Mammary epithelial cell (primary cell): ENCODE measurements at regions not wholly inside any gene's neighbourhood (a gene's known extent, or its start where the extent isn't known, plus 50 kb on each side); places are given as distances from the start of the nearest gene placed in this dataset.

ENCODE experiments used
- CTCF ChIP-seq, 2 donors: IDR thresholded peaks in 1 of 2; conservative IDR thresholded peaks in 1 of 2; 2 replicates each; pipeline ENCODE4 v1.5.1; 2011 to 2012; ENCODE audit warnings: inconsistent platforms in 2 of 2, low read length in 2 of 2, mild to moderate bottlenecking in 2 of 2, control low read depth in 1 of 2, low read depth in 1 of 2; ENCODE audit not compliant: insufficient read depth in 1 of 2; ENCODE audit errors: extremely low read depth in 1 of 2
- EZH2 ChIP-seq: IDR thresholded peaks from 2 replicates; pipeline ENCODE4 v1.6.1; 2012; ENCODE audit warnings: low read length, inconsistent platforms, borderline replicate concordance

- TF ChIP-seq CTCF (conservative IDR thresholded peaks at IDR 0.05 in 1 of 2, IDR thresholded peaks at IDR 0.05 in 1 of 2; ENCODE audit: extremely low read depth in 1 of 2, insufficient read depth in 1 of 2, low read depth in 1 of 2, low read length in 2 of 2) (no peak), EZH2 (no peak)
These were observed 168.6 kb upstream of the RGMB start for GRCh38 chr5:98604721-98605425.
